HEK293 (cell line): ENCODE measurements at regions not wholly inside any gene's neighbourhood (a gene's known extent, or its start where the extent isn't known, plus 50 kb on each side); places are given as distances from the start of the nearest gene placed in this dataset.
A peak's percentile ranks its signal among the peaks of the same experiment; 100 is the strongest.

ENCODE experiments used
- CTCF ChIP-seq: fragments of 450-650 bp; formaldehyde crosslinking; IDR thresholded peaks from 2 replicates; pipeline ENCODE4 v1.5.1; 2016; ENCODE audit warnings: missing biosample characterization, missing genetic modification characterization
- KLF1 ChIP-seq: fragments of 450-650 bp; formaldehyde crosslinking; IDR thresholded peaks from 2 replicates; pipeline ENCODE4 v1.5.1; 2016; ENCODE audit warnings: missing biosample characterization, missing genetic modification characterization
- ZFHX2 ChIP-seq: fragments of 450-650 bp; formaldehyde crosslinking; conservative IDR thresholded peaks from 2 replicates; pipeline ENCODE4 v1.5.1; 2016; ENCODE audit warnings: missing biosample characterization, missing genetic modification characterization
- ZNF175 ChIP-seq: fragments of 450-650 bp; formaldehyde crosslinking; IDR thresholded peaks from 2 replicates; pipeline ENCODE4 v1.5.1; 2016; ENCODE audit warnings: missing biosample characterization, missing genetic modification characterization
- ZNF704 ChIP-seq: fragments of 450-650 bp; formaldehyde crosslinking; IDR thresholded peaks from 2 replicates; pipeline ENCODE4 v1.5.1; 2016; ENCODE audit warnings: missing biosample characterization, missing genetic modification characterization
- ZNF707 ChIP-seq: fragments of 450-650 bp; formaldehyde crosslinking; IDR thresholded peaks from 2 replicates; pipeline ENCODE4 v1.5.1; 2016; ENCODE audit warnings: missing biosample characterization, missing genetic modification characterization
- ZNF76 ChIP-seq: fragments of 450-650 bp; formaldehyde crosslinking; IDR thresholded peaks from 2 replicates; pipeline ENCODE4; 2016; ENCODE audit warnings: low read depth, missing biosample characterization, missing genetic modification characterization, borderline replicate concordance

- no peak for TF ChIP-seq ZNF76 (tag by site-specific recombination)
- no peak for TF ChIP-seq CTCF (tag by site-specific recombination)
- no peak for TF ChIP-seq ZNF707
- no peak for TF ChIP-seq ZNF175 (tag by site-specific recombination)
- TF ChIP-seq ZFHX2 (tag by site-specific recombination) = peak; percentile 67
- TF ChIP-seq ZNF704 = no peak; the same call in 1 of the 2 replicates
- TF ChIP-seq KLF1 (tag by site-specific recombination) = no peak
Observed at GRCh38 chr12:54721312-54721711, 73.1 kb upstream of the DCD start.
